ENCODE measurements at regions not wholly inside any gene's neighbourhood (a gene's known extent, or its start where the extent isn't known, plus 50 kb on each side); places are given as distances from the start of the nearest gene placed in this dataset.

DNA sequence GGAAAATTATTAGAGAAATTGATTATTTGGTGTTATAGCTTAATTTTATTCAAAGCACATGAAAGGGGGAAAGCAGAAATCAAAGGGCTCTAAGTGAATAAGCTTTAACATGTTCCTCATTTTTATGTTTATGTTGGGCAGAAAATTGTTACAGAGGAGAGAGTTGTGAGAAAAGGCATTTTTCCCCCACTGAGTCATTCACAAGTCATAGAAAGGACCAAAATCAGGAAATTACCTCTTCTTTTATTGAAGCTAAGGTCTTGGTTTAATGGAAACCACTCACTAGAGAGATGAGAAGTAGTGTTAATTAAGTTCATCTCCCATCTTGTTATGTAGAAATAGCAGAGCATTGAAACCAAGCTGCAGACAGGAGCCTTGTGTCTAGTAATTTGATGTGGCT, 175.3 kb upstream of the THUMPD2 start:
- TF ChIP-seq, protein P1, sequence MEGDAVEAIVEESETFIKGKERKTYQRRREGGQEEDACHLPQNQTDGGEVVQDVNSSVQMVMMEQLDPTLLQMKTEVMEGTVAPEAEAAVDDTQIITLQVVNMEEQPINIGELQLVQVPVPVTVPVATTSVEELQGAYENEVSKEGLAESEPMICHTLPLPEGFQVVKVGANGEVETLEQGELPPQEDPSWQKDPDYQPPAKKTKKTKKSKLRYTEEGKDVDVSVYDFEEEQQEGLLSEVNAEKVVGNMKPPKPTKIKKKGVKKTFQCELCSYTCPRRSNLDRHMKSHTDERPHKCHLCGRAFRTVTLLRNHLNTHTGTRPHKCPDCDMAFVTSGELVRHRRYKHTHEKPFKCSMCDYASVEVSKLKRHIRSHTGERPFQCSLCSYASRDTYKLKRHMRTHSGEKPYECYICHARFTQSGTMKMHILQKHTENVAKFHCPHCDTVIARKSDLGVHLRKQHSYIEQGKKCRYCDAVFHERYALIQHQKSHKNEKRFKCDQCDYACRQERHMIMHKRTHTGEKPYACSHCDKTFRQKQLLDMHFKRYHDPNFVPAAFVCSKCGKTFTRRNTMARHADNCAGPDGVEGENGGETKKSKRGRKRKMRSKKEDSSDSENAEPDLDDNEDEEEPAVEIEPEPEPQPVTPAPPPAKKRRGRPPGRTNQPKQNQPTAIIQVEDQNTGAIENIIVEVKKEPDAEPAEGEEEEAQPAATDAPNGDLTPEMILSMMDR (IDR thresholded peaks at IDR 0.05), result no peak
- TF ChIP-seq POLR2A (IDR thresholded peaks at IDR 0.05), result no peak
- TF ChIP-seq EP300 (IDR thresholded peaks at IDR 0.05), result no peak
